ENCODE measurements at regions not wholly inside any gene's neighbourhood (a gene's known extent, or its start where the extent isn't known, plus 50 kb on each side); places are given as distances from the start of the nearest gene placed in this dataset.
A peak's percentile ranks its signal among the peaks of the same experiment; 100 is the strongest.
"Not testable (repeated sequence)": the region's sequence is repeated elsewhere in the genome, so short reads cannot be mapped to it uniquely, and the experiment has no call there.

DNA sequence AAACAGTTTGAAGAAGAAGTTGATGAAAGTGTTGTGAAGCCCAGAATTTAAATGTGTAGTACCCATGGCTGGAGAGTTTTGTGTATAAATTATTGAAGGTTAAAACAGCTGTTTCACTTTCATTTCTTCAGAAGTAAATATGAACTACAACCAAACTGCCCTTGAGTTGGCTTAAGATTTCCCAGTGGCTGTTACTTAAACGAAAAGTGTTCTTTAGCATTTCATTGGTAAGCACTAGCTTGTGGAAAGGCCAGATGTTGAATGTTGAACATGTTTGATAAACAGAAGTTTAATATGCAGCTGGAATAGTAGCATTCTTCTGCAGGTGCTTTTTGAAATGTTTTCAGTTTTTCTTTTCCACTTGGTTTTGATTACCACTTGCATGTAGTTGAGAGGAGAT, 83.2 kb upstream of the TNRC6B start:
- peak; percentile 49 for ATAC-seq (replicated peaks)

GRCh38 chr22:40099887-40100286, 77.8 kb upstream of the TNRC6B start:
- H3K4me1 Mint-ChIP-seq = peaks cover 34% of the 10 kb centered on the region
- ATAC-seq (replicated peaks); H3K27me3 Mint-ChIP-seq; H3K36me3 Mint-ChIP-seq (ENCODE audit: low read depth); H3K4me3 Mint-ChIP-seq; H3K9me3 Mint-ChIP-seq; H3K27ac Mint-ChIP-seq: not testable (repeated sequence)

More for the DNA sequence above, 83.2 kb upstream of the TNRC6B start:
- peak overlapping the region; percentile 84 for H3K4me3 Mint-ChIP-seq
- H3K27ac Mint-ChIP-seq = peak overlapping the region; percentile 70
- no peaks in the 10 kb centered on the region for H3K36me3 Mint-ChIP-seq (ENCODE audit: low read depth)
- no peaks in the 10 kb centered on the region for H3K9me3 Mint-ChIP-seq
- peaks cover 39% of the 10 kb centered on the region for H3K4me1 Mint-ChIP-seq
- no peaks in the 10 kb centered on the region for H3K27me3 Mint-ChIP-seq

DNA sequence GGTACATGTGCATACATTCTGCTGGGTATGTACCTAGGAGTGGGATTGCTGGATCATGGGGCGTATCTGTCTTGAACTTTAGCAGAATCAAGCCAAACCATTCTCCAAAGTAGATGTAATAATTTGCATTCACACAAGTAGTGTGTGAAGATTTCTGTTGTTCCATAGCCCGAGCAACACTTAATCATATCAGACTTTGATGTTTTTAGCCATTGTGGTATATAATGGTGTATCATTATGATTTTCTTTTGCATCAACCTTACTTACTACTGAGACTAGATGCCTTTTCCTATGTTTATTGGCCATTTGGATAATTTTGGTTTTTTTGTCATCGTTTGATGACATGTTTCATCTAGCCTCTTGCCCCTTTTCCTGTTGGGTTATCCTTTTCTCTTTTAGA, 72.0 kb upstream of the TNRC6B start:
- no peaks in the 10 kb centered on the region for H3K27me3 Mint-ChIP-seq
- no peaks in the 10 kb centered on the region for H3K9me3 Mint-ChIP-seq
- no peaks in the 10 kb centered on the region for H3K36me3 Mint-ChIP-seq (ENCODE audit: low read depth)
- H3K27ac Mint-ChIP-seq = peak overlapping the region; percentile 91
- H3K4me3 Mint-ChIP-seq = peak overlapping the region; percentile 86
- ATAC-seq (replicated peaks) = peak; percentile 61
- peaks cover 54% of the 10 kb centered on the region for H3K4me1 Mint-ChIP-seq

DNA sequence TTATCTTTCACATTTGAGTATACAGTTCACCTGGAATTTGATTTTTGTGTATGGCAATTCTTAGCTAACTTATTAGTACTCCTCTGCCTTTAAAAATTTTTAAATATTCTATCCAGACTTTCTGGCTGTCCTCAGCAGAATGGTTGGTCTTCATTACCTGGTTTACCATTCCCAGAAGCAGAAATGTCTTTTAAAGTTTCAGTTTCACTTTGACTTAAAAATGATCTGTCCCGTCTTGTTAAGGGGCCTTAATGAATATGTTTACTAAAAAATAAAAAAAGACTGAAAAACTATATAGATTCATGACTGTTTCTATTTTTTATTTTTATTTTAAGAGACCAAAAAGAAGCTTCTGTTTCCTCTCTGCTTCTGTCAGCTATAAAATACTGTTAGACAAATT, 70.5 kb upstream of the TNRC6B start:
- H3K36me3 Mint-ChIP-seq (ENCODE audit: low read depth) = no peaks in the 10 kb centered on the region
- no peak for ATAC-seq (replicated peaks)
- H3K27ac Mint-ChIP-seq = peak overlapping the region; percentile 91
- no peaks in the 10 kb centered on the region for H3K27me3 Mint-ChIP-seq
- peaks cover 57% of the 10 kb centered on the region for H3K4me1 Mint-ChIP-seq
- H3K4me3 Mint-ChIP-seq = peak overlapping the region; percentile 86
- H3K9me3 Mint-ChIP-seq = no peaks in the 10 kb centered on the region

DNA sequence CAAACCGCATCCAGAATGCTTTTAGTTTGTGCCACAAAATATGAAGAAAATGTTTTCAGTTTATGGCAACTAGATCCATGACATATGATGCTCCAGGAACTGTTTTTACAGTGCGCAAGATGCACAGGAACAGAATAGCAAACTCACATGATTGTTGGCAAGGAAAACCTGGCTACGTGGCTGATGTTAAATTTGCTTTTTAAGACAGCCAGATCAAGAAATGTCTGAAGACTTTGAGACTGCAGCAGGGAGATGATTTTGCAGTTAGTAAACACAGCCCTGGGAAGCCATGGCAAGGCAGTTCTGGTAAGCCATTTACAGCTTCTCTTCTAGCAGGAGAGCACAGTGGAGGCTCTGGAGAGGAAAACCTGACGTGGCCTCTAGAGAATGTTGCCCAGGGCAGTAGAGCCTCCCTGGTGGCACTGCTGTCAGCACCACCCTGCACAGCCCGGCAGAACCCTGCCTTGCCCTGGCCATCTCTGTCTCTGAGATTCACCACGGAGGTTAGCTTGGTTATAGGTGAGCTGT, 69.8 kb upstream of the TNRC6B start:
- Mint-ChIP-seq H3K4me1 (peaks cover 63% of the 10 kb centered on the region), H3K4me3 (peak overlapping the region; percentile 86), H3K27me3 (no peaks in the 10 kb centered on the region), H3K27ac (peak overlapping the region; percentile 91), H3K36me3 (ENCODE audit: low read depth) (no peaks in the 10 kb centered on the region), H3K9me3 (no peaks in the 10 kb centered on the region)
- ATAC-seq (replicated peaks) = peak; percentile 73

DNA sequence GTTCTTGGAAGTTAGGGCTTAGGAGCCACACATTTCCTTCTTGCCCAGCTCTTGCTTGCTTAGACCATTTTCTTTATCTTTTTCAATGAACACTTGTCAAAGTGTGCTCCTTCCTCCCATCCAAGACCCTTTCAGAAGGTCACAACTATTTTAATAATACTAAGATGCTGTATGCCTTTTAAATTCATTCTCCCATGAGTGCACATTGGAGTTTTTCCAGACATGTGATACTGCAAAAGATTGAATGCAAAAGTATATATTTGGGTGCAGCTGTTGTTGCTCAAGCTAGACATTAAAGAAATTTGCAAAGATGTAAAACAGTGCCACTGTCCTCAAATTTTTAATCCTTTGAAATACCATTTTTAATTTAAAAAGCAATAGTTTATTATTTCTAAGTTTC, 69.3 kb upstream of the TNRC6B start:
- no peaks in the 10 kb centered on the region for H3K36me3 Mint-ChIP-seq (ENCODE audit: low read depth)
- peak overlapping the region; percentile 91 for H3K27ac Mint-ChIP-seq
- H3K4me3 Mint-ChIP-seq = peak overlapping the region; percentile 86
- peaks cover 61% of the 10 kb centered on the region for H3K4me1 Mint-ChIP-seq
- H3K27me3 Mint-ChIP-seq = no peaks in the 10 kb centered on the region
- no peaks in the 10 kb centered on the region for H3K9me3 Mint-ChIP-seq
- no peak for ATAC-seq (replicated peaks)

GRCh38 chr22:40108926-40109325, 68.8 kb upstream of the TNRC6B start:
- Mint-ChIP-seq H3K4me3 (peak overlapping the region; percentile 86), H3K4me1 (peaks cover 61% of the 10 kb centered on the region), H3K27ac (peak overlapping the region; percentile 91)
- H3K27me3 Mint-ChIP-seq; ATAC-seq (replicated peaks); H3K36me3 Mint-ChIP-seq (ENCODE audit: low read depth); H3K9me3 Mint-ChIP-seq: not testable (repeated sequence)

GRCh38 chr22:40111451-40111850, 66.3 kb upstream of the TNRC6B start:
- peak overlapping the region; percentile 78 for H3K27ac Mint-ChIP-seq
- H3K9me3 Mint-ChIP-seq = no peaks in the 10 kb centered on the region
- ATAC-seq (replicated peaks) = no peak
- peak overlapping the region; percentile 31 for H3K4me3 Mint-ChIP-seq
- no peaks in the 10 kb centered on the region for H3K27me3 Mint-ChIP-seq
- H3K36me3 Mint-ChIP-seq (ENCODE audit: low read depth) = no peaks in the 10 kb centered on the region
- peaks cover 68% of the 10 kb centered on the region for H3K4me1 Mint-ChIP-seq

GRCh38 chr22:40112595-40112994, 65.1 kb upstream of the TNRC6B start:
- Mint-ChIP-seq H3K27ac (peak overlapping the region; percentile 78), H3K27me3 (no peaks in the 10 kb centered on the region)

GRCh38 chr22:40113696-40114095, 64.0 kb upstream of the TNRC6B start:
- Mint-ChIP-seq H3K4me3 (no peak overlapping the region), H3K27me3 (no peaks in the 10 kb centered on the region), H3K4me1 (peaks cover 71% of the 10 kb centered on the region), H3K9me3 (no peaks in the 10 kb centered on the region), H3K36me3 (ENCODE audit: low read depth) (peaks cover 3% of the 10 kb centered on the region), H3K27ac (peak overlapping the region; percentile 47)
- no peak for ATAC-seq (replicated peaks)

More at GRCh38 chr22:40112595-40112994, 65.1 kb upstream of the TNRC6B start:
- Mint-ChIP-seq H3K4me1 (peaks cover 72% of the 10 kb centered on the region), H3K4me3 (no peak overlapping the region), H3K9me3 (no peaks in the 10 kb centered on the region), H3K36me3 (ENCODE audit: low read depth) (no peaks in the 10 kb centered on the region)
- ATAC-seq (replicated peaks) = peak; percentile 20

DNA sequence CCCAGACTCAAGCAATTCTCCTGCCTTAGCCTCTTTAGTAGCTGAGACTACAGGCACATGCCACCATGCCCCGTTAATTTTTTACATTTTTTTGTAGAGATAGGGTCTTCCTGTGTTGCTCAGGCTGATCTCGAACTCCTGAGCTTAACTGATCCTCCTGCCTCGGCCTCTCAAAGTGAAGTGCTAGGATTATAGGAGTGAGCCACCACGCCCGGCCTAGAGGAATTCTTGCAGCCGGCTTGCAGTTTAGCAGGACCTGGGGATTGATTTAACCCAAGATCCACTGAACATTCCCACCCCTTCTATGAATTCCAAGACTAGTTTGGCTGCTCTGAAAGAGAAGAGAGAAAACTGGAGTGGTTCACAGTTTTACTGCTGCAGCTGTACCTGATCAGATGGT, 63.3 kb upstream of the TNRC6B start:
- H3K36me3 Mint-ChIP-seq (ENCODE audit: low read depth) = peaks cover 6% of the 10 kb centered on the region
- no peak overlapping the region for H3K4me3 Mint-ChIP-seq
- H3K27ac Mint-ChIP-seq = no peak overlapping the region
- no peak for ATAC-seq (replicated peaks)
- H3K9me3 Mint-ChIP-seq = no peaks in the 10 kb centered on the region
- peaks cover 68% of the 10 kb centered on the region for H3K4me1 Mint-ChIP-seq
- no peaks in the 10 kb centered on the region for H3K27me3 Mint-ChIP-seq

DNA sequence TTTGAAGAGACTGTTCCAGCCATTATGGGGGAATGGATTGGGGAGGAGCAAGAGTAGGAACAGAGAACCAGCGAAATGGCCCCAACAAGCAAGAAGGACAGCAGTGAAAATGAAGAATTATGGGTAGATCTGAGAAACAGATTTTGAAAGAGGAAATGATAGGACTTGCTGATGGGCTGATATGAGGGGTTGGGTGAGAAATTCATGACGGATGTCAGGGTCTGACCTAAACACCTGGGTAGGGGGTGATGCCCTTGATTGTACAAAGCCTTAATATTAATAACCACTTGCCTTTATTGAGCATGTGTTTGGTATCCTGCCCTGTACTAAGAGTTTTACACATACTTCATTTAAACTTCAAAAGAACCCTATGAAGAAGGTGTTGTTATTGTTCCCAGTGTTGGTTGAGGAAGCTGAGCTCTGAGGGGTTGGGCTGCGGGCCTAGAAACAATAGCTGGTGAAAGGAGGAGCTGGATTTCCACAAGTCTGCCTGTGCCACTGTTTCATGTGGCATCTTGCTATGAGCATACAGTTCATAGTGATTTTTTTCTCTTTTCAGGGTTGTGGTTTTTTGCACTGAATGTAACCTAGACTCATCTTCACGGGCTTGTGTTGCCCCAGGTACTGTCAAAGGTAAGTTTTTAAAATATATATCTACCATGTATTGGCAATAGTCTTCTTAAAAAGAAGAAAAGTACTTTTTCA, 61.1 kb upstream of the TNRC6B start:
- Mint-ChIP-seq H3K9me3 (no peaks in the 10 kb centered on the region), H3K27me3 (no peaks in the 10 kb centered on the region), H3K4me3 (peak overlapping the region; percentile 52), H3K4me1 (peaks cover 61% of the 10 kb centered on the region), H3K27ac (peak overlapping the region; percentile 68), H3K36me3 (ENCODE audit: low read depth) (peaks cover 6% of the 10 kb centered on the region)
- ATAC-seq (replicated peaks) = peak; percentile 83

DNA sequence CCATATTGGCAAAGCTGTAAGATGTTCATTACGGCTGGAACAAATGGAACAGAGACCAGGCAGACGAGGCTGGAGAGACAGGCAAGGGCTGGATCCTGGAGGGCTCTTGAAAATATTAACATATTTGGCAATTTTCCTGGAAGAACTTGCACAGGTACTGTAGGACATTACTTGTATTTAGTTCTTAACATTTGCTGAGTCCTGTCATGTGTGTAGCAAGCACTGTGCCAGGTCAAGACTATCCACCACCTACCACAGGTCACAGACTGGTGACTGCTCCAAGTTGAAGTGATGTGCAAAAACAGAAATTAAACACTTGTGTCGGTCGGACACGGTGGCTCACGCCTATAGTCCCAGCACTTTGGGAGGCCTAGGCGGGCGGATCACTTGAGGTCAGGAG, 58.7 kb upstream of the TNRC6B start:
- Mint-ChIP-seq H3K27me3 (no peaks in the 10 kb centered on the region), H3K4me1 (peaks cover 51% of the 10 kb centered on the region), H3K9me3 (no peaks in the 10 kb centered on the region), H3K4me3 (no peak overlapping the region), H3K27ac (no peak overlapping the region), H3K36me3 (ENCODE audit: low read depth) (peaks cover 24% of the 10 kb centered on the region)
- ATAC-seq (replicated peaks) = no peak

- Mint-ChIP-seq H3K27me3 (no peaks in the 10 kb centered on the region), H3K4me1 (peaks cover 41% of the 10 kb centered on the region), H3K36me3 (ENCODE audit: low read depth) (peaks cover 41% of the 10 kb centered on the region), H3K27ac (no peak overlapping the region), H3K9me3 (no peaks in the 10 kb centered on the region), H3K4me3 (no peak overlapping the region)
- ATAC-seq (replicated peaks) = no peak
These were observed 56.9 kb upstream of the TNRC6B start for GRCh38 chr22:40120848-40121247.

DNA sequence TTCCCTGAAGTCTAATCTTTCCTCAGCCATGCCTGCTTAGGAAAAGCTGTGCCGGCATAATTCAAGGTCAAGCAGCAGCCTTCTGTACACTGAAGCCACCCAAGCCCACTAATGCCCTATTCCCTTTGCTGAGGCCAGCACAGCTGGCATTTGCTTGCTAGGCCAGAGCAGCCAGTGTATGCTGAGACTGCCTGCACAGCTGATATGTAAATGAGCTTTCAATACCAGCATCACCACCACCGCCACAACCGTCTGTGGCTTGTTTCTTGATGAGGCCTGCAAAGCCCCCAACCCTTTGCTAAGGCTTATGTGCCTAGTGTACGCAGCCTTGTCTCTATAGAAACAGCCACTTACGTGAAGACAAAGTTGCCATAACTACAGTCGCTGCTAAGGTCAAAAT, 56.3 kb upstream of the TNRC6B start:
- H3K4me3 Mint-ChIP-seq = no peak overlapping the region
- H3K27me3 Mint-ChIP-seq = no peaks in the 10 kb centered on the region
- no peak overlapping the region for H3K27ac Mint-ChIP-seq
- peaks cover 36% of the 10 kb centered on the region for H3K4me1 Mint-ChIP-seq
- peaks cover 43% of the 10 kb centered on the region for H3K36me3 Mint-ChIP-seq (ENCODE audit: low read depth)
- H3K9me3 Mint-ChIP-seq = no peaks in the 10 kb centered on the region
- no peak for ATAC-seq (replicated peaks)

Measured in activated T-helper 17 cell treated with anti-CD3 and anti-CD28 coated beads, Interleukin-2, amount 50 U/mL, for 72 hours (primary cell).